ENCODE measurements at regions not wholly inside any gene's neighbourhood (a gene's known extent, or its start where the extent isn't known, plus 50 kb on each side); places are given as distances from the start of the nearest gene placed in this dataset.
A peak's percentile ranks its signal among the peaks of the same experiment; 100 is the strongest.
"Not testable (repeated sequence)": the region's sequence is repeated elsewhere in the genome, so short reads cannot be mapped to it uniquely, and the experiment has no call there.

DNA sequence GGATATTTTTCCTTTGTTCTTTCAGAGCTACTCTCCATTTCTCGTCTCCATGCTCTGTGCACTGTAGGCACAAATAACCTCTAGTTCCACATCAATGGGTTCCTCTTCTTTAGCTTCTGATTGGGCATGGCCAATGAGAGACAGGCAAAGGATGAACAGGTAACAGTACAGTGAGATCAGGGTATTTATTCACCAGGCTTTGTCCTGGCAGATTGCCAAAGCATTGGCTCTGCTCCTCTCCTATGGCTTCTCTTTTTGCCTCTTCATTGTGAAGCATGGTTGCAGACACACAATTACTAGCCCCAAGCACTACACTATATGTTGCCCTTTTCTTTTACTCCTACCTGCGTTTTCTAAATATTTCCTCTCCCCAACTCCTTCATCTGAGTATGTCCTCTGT, 215.1 kb upstream of the ARRDC3 start:
- DNase-seq (ENCODE audit: low spot score) = no peak

GRCh38 chr5:91595424-91595823, 212.3 kb upstream of the ARRDC3 start:
- no peak for DNase-seq (ENCODE audit: low spot score)

DNA sequence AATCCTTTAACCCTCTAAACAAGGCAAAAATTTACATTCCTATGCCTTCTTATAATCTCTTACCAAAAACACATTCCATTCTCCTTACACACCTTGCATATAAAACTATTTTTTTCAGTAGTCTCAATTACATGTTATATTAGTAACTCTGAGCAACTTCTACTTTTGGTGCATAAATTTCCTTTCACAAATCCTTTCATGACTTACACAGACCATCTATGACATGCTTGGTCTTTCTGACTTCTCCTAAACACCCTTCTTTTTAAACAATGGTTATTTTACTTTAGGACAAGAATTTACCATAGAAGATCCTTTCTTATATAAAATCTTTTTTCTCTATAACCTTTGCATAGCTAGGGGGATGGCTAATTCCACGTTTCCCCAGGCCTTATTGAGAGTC, 208.0 kb upstream of the ARRDC3 start:
- DNase-seq (ENCODE audit: low spot score) = no peak

GRCh38 chr5:91586232-91586631, 203.1 kb upstream of the ARRDC3 start:
- DNase-seq (ENCODE audit: low spot score) = no peak

GRCh38 chr5:91584352-91584751, 201.2 kb upstream of the ARRDC3 start:
- DNase-seq (ENCODE audit: low spot score) = no peak

DNA sequence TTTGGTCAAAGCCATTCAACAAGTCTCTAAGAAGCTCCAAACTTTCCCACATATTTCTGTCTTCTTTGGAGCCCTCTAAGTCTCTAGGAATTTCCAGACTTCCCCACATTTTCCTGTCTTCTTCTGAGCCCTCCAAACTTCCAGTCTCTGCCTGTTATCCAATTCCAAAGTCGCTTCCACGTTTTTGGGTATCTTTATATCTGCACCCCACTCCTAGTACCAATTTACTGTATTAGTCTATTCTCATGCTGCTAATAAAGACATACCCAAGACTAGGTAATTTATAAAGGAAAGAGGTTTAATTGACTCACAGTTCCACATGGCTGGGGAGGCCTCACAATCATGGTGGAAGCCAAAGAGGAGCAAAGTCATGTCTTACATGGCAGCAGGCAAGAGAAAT, 182.9 kb upstream of the ARRDC3 start:
- DNase-seq (ENCODE audit: low spot score) = not testable (repeated sequence)

- no peak for DNase-seq (ENCODE audit: low spot score)
Observed at GRCh38 chr5:91562922-91563321, 179.8 kb upstream of the ARRDC3 start.

- DNase-seq (ENCODE audit: low spot score) = no peak
Observed at GRCh38 chr5:91541696-91542095, 158.6 kb upstream of the ARRDC3 start.

DNA sequence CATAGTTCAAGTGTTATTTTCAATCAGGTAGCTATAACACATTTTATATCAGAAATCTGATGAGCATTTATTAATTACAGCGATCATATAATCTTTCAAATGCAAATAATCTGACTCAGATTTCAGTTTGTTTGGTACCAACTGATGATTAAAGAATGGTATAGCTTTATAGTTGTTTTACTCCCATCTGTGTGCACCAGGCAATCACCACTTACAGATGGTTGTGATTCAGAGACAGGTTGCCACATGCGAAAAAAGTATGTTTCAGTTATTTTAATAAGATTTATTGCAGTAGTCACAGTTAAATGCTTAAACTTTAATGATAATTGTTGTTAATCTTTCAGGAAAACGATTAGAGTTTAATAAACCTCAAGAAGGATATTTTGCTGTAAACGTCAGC, 155.1 kb upstream of the ARRDC3 start:
- no peak for DNase-seq (ENCODE audit: low spot score)

GRCh38 chr5:91535499-91535898, 152.4 kb upstream of the ARRDC3 start:
- no peak for DNase-seq (ENCODE audit: low spot score)

GRCh38 chr5:91534332-91534731, 151.2 kb upstream of the ARRDC3 start:
- no peak for DNase-seq (ENCODE audit: low spot score)

- no peak for DNase-seq (ENCODE audit: low spot score)
Observed at GRCh38 chr5:91532779-91533178, 149.7 kb upstream of the ARRDC3 start.

GRCh38 chr5:91532281-91532680, 149.2 kb upstream of the ARRDC3 start:
- DNase-seq (ENCODE audit: low spot score) = no peak

GRCh38 chr5:91528831-91529230, 145.7 kb upstream of the ARRDC3 start:
- no peak for DNase-seq (ENCODE audit: low spot score)

- DNase-seq (ENCODE audit: low spot score) = no peak
Observed at GRCh38 chr5:91521785-91522184, 138.7 kb upstream of the ARRDC3 start.

- DNase-seq (ENCODE audit: low spot score) = no peak
Observed at GRCh38 chr5:91521334-91521733, 138.2 kb upstream of the ARRDC3 start.

GRCh38 chr5:91514400-91514799, 131.3 kb upstream of the ARRDC3 start:
- no peak for DNase-seq (ENCODE audit: low spot score)

GRCh38 chr5:91503321-91503720, 120.2 kb upstream of the ARRDC3 start:
- no peak for DNase-seq (ENCODE audit: low spot score)

DNA sequence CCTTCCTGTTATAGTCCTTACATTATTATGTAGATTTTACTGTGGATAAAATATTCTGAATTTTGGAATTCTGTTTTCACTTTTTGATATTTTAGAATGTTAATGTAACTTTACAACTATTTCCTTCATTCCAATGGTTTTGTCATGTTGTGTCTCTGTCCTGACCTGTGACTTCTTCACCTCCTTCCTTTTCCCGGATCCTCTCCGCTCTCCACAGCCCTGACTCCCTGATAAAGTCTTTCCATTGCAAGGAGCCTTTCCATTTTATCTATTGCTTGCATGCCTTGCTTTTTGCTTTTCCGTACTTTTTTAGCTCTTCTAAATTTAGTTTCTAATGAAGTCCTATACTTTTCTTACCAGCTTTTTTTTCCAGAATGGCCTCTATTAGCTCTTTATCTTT, 117.6 kb upstream of the ARRDC3 start:
- DNase-seq (ENCODE audit: low spot score) = no peak

DNA sequence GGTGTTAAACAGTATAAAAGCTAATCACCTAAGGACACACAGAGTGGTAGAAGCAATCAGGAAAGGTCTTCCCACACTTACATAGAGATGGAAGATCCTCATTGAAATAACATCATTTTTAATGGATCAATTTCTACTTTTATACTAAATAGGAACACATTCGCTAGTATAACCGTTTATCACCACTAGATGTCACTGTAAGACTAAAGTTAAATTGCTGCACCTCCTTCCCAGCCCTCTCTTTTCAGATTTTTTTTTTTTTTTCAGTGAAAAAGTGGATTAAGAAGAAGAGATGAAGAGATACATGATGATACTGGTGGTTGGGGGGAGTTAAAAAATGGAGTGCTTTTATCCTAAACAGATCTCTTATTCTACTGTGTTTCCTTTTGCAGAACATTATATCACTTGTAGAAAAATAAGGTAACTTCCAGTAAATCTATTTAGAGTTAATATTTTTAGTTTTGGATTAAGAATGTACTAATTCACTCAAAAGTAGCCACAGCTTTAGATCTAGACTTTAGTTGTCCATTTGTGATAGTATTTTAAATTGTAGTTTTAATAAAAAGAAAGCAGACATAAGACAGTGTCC, 116.9 kb upstream of the ARRDC3 start:
- peak; percentile 30 for DNase-seq (ENCODE audit: low spot score)

- DNase-seq (ENCODE audit: low spot score) = no peak
Observed at GRCh38 chr5:91495699-91496098, 112.6 kb upstream of the ARRDC3 start.

DNA sequence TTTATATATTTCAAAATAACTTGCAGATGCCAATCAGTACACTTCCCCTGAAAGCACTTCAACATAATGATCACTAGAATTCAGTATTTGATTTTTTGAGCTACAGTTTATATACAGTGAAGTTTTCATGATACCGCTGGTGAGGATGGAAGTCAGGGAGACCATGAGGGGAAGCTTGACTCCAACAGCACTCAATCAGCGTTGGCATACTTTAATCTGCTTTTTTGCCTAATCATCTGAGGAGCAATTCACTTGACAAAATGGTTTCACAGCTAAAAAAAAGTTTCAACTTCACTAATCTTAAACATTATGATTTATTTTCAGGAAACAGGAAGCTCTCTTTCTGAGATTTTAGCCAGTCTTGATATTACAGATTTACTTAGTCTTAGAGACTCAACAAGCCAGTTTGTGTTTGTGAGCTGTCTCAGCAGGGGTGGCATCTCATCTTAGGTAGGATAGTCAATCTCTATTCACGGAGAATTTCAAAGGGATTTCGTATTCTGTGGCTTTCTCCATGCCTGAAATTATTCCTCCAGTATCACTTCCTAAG, 111.4 kb upstream of the ARRDC3 start:
- DNase-seq (ENCODE audit: low spot score) = no peak

GRCh38 chr5:91493086-91493485, 110.0 kb upstream of the ARRDC3 start:
- no peak for DNase-seq (ENCODE audit: low spot score)

DNA sequence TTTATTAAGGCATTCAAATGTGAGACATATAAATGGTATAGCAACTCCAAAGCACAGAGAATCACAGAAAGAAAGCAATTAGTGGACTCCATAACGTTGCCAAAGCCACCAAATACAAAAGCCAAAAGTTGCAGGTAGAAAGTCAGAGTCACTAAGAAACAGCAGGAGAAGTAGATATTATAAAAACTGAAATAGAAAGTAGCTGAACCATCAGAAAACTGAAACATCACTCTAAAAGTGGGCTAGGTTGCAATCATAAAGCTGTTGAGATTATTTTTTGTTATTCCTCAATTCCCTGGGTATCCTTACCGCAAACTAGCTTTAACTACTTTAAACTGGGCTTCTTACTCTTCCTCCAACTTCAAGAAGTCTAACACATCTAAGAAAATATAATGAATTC, 108.1 kb upstream of the ARRDC3 start:
- no peak for DNase-seq (ENCODE audit: low spot score)

GRCh38 chr5:91490316-91490715, 107.2 kb upstream of the ARRDC3 start:
- no peak for DNase-seq (ENCODE audit: low spot score)
